ENCODE measurements at regions not wholly inside any gene's neighbourhood (a gene's known extent, or its start where the extent isn't known, plus 50 kb on each side); places are given as distances from the start of the nearest gene placed in this dataset.

DNA sequence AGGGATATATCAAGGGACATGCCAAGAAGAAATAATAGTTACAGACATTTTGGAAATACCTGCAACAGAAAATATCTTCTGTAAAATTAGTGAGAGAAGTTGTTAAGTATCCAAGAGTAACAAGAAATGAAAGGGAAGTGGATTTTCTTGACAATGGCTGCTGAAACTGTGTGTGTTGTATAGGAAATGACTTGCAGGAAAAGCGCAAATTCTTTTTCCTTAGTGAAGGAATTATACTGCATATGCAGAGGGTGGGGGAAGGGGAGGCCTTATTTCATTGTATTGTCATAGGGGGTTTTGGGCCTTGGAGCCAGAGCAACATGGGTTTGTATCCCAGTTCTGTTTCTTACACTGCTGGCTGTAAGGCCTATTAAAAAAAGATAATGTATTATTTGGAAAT is 84.4 kb upstream of the DDHD1 start:
- TF ChIP-seq, protein P1, sequence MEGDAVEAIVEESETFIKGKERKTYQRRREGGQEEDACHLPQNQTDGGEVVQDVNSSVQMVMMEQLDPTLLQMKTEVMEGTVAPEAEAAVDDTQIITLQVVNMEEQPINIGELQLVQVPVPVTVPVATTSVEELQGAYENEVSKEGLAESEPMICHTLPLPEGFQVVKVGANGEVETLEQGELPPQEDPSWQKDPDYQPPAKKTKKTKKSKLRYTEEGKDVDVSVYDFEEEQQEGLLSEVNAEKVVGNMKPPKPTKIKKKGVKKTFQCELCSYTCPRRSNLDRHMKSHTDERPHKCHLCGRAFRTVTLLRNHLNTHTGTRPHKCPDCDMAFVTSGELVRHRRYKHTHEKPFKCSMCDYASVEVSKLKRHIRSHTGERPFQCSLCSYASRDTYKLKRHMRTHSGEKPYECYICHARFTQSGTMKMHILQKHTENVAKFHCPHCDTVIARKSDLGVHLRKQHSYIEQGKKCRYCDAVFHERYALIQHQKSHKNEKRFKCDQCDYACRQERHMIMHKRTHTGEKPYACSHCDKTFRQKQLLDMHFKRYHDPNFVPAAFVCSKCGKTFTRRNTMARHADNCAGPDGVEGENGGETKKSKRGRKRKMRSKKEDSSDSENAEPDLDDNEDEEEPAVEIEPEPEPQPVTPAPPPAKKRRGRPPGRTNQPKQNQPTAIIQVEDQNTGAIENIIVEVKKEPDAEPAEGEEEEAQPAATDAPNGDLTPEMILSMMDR (conservative IDR thresholded peaks at IDR 0.05): no peak
- no peak for TF ChIP-seq EZH2 (IDR thresholded peaks at IDR 0.05; ENCODE audit: low read depth)
